Common myeloid progenitor, CD34-positive (primary cell): ENCODE measurements at regions not wholly inside any gene's neighbourhood (a gene's known extent, or its start where the extent isn't known, plus 50 kb on each side); places are given as distances from the start of the nearest gene placed in this dataset.
A peak's percentile ranks its signal among the peaks of the same experiment; 100 is the strongest.

Experiments used
- CTCF ChIA-PET: fragments of 350-600 bp; sonication (Branson Sonifier 250); formaldehyde crosslinking; loops from one replicate; lab custom pipeline; 2021; ENCODE audit warnings: antibody characterized with exemption; lab: Charles Lee
- POLR2A ChIA-PET: fragments of 350-600 bp; sonication (Branson Sonifier 250); formaldehyde crosslinking; loops from one replicate; lab custom pipeline; 2021; ENCODE audit warnings: antibody characterized with exemption; lab: Charles Lee
- DNase-seq, 3 donors: peaks; one replicate each; pipeline versions ENCODE4 v3.0.0 to v3.0.0-alpha.2; 2013
- H3K27ac ChIP-seq, 2 experiments: 1 replicate in 1 of 2; 2 replicates in 1 of 2; pipeline ENCODE4 v1.7.0; 2013; ENCODE audit warnings: inconsistent platforms in 2 of 2, low read length in 2 of 2, mild to moderate bottlenecking in 2 of 2, low read depth in 1 of 2, moderate library complexity in 1 of 2; ENCODE audit not compliant: severe bottlenecking in 2 of 2, insufficient read depth in 1 of 2, poor library complexity in 1 of 2
- H3K27me3 ChIP-seq, 5 experiments: replicated peaks in 2 of 5; 1 replicate in 3 of 5; 2 replicates in 2 of 5; pipeline versions ENCODE4 v1.6.1 to v1.7.0; 2013; ENCODE audit warnings: low read length in 4 of 5, mild to moderate bottlenecking in 2 of 5, moderate library complexity in 2 of 5, inconsistent platforms in 1 of 5; ENCODE audit not compliant: insufficient read depth in 5 of 5, control insufficient read depth in 4 of 5
- H3K36me3 ChIP-seq, 4 experiments: 1 replicate in 2 of 4; 2 replicates in 2 of 4; pipeline versions ENCODE4 v1.6.1 to v1.7.0; 2013; ENCODE audit warnings: low read length in 3 of 4, control low read depth in 1 of 4, mild to moderate bottlenecking in 1 of 4; ENCODE audit not compliant: control insufficient read depth in 4 of 4, insufficient read depth in 4 of 4
- H3K4me1 ChIP-seq, 4 experiments: 1 replicate in 3 of 4; 2 replicates in 1 of 4; pipeline versions ENCODE4 v1.6.1 to v1.7.1; 2013; ENCODE audit warnings: low read length in 3 of 4, mild to moderate bottlenecking in 3 of 4, control low read depth in 1 of 4, inconsistent platforms in 1 of 4, moderate library complexity in 1 of 4; ENCODE audit not compliant: control insufficient read depth in 4 of 4, insufficient read depth in 4 of 4; ENCODE audit errors: control extremely low read depth in 1 of 4
- H3K4me3 ChIP-seq, 7 experiments: 1 replicate in 4 of 7; 2 replicates in 3 of 7; pipeline versions ENCODE4 v1.5.1 to v1.7.0; 2013; ENCODE audit warnings: mild to moderate bottlenecking in 7 of 7, low read length in 6 of 7, moderate library complexity in 6 of 7, inconsistent platforms in 2 of 7, low read depth in 2 of 7, control low read depth in 1 of 7; ENCODE audit not compliant: insufficient read depth in 4 of 7, control insufficient read depth in 1 of 7; ENCODE audit errors: extremely low read depth in 1 of 7
- H3K9me3 ChIP-seq, 5 experiments: 1 replicate in 4 of 5; 2 replicates in 1 of 5; pipeline versions ENCODE4 v1.6.1 to v1.7.1; 2013; ENCODE audit warnings: low read length in 4 of 5, mild to moderate bottlenecking in 2 of 5, inconsistent platforms in 1 of 5, low read depth in 1 of 5, moderate library complexity in 1 of 5; ENCODE audit not compliant: control insufficient read depth in 4 of 5, insufficient read depth in 2 of 5; ENCODE audit errors: control extremely low read depth in 1 of 5
- WGBS: methylation state at CpG from one replicate; pipeline ENCODE4 v1.1.5; 2013; ENCODE audit not compliant: insufficient coverage; 5-methylcytosine and 5-hydroxymethylcytosine counted together

DNA sequence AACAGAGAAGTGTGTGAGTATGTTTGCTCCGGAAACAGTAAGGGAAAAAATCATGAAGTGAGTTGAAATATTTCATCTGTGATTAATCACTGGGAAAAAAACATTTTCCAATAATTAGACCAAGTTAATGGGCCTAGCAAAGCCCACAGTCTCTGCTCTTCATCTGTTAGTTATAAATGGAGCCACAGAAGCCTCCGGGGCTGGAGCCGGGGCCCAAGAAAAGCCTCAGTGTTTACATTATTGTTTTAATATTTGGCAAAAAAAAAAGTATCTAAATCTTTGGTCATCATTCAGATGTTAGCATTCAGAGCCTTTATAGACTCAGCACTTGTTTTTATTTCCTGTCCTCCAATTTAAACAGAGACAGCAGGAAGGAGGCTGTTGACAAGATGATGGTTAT, 115.0 kb downstream of the UBE2U start:
- Histone ChIP-seq H3K27me3 (no peaks in the 10 kb centered on the region), H3K27ac (no peak overlapping the region), H3K9me3 (no peaks in the 10 kb centered on the region), H3K4me3 (no peak overlapping the region), H3K4me1 (peaks cover 0 to 5% (median 3%) of the 10 kb centered on the region in 4 experiments), H3K36me3 (no peaks in the 10 kb centered on the region)
- CTCF ChIA-PET, result no interaction called here
- no CpG with 5 or more reads among the region's 3 CpGs for WGBS
- POLR2A ChIA-PET, result no interaction called here
- DNase-seq, result no peak

DNA sequence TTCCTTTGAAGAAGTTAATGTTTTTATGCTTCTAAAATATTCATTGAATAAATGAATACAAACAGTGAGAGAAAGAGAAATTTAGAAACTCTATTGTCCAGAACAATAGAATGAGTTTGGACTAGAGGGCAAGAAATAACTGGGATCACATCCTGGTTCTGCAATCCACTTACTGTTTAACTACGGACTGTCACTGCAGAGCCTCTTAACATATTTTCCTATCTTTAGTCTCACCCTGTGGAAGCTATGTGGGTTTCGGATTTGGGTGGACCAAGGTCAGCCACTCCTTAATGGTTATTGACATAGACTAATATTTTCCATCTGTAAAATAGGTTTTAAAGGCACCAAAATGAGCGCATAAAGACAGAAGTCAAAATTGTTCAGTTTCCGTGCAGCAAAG, 116.6 kb downstream of the UBE2U start:
- no peak overlapping the region for H3K4me3 ChIP-seq
- H3K9me3 ChIP-seq, result no peaks in the 10 kb centered on the region
- POLR2A ChIA-PET, result no interaction called here
- no peaks in the 10 kb centered on the region for H3K36me3 ChIP-seq
- no peaks in the 10 kb centered on the region for H3K27me3 ChIP-seq
- no peak for DNase-seq
- WGBS, result 100% methylated on average over 1 of the region's 4 CpGs
- no peak overlapping the region for H3K27ac ChIP-seq
- CTCF ChIA-PET, result no interaction called here
- peaks cover 0 to 5% (median 3%) of the 10 kb centered on the region in 4 experiments for H3K4me1 ChIP-seq

DNA sequence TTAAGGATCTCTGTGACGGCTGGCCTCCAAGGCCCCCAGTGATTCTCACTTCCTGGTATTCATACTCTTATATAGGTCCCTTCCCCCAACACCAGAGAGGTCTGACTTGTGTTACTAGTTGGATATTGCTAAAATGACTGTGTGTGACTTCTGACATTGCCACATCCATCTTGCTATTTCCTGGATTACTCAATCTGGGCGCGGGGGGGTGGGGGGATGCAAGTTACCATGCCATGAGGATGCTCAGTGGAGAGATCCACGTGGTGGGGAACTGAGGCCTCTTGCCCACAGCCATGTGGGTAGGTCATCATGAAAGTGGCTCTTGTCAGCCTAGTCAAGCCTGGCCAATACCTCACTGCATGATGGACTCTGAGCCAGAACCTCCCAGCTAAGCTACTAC, 117.0 kb downstream of the UBE2U start:
- POLR2A ChIA-PET, result no interaction called here
- no peaks in the 10 kb centered on the region for H3K36me3 ChIP-seq
- WGBS, result 31% methylated on average over 3 of the region's 4 CpGs
- H3K9me3 ChIP-seq, result no peaks in the 10 kb centered on the region
- no peaks in the 10 kb centered on the region for H3K27me3 ChIP-seq
- no peak overlapping the region for H3K27ac ChIP-seq
- CTCF ChIA-PET, result no interaction called here
- peak in 1 of 3 donors; percentile 9 for DNase-seq
- H3K4me1 ChIP-seq, result peaks cover 0 to 5% (median 3%) of the 10 kb centered on the region in 4 experiments
- no peak overlapping the region for H3K4me3 ChIP-seq

DNA sequence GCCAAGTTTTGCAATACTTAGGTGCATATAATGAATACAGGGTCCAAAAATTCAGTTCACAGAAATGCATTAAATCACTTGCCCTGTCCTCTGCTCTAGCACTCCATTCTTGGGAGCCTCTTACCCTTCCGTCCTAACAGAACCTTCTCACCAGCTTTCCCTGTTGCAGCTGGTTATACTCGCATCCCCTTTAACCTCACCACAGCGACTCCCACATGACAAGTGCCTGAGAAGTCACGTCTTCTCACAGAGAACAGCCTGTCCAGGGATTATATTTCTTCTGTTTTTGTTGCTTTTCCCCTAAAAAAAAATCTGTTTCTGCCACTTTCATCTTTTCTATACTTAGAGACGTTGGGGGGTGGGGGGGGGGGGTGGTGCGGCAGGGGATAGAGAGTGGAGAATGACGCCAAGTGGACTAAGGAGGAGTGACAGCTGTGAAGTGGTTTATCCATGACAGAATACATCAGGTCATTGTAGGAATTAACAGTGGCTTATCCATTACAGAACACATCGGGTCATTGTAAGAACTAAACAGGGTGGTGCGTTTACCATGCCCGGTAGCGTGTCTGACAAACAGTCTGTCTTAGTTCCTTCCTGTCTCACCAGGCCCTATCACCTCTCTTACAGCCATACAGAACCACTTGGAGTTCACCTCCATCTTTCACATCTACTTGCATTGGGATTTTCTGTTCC, 117.6 kb downstream of the UBE2U start:
- Histone ChIP-seq H3K4me3 (no peak overlapping the region), H3K27me3 (no peaks in the 10 kb centered on the region), H3K4me1 (peaks cover 0 to 4% (median under 1%) of the 10 kb centered on the region in 4 experiments), H3K27ac (no peak overlapping the region), H3K9me3 (no peaks in the 10 kb centered on the region), H3K36me3 (no peaks in the 10 kb centered on the region)
- no peak for DNase-seq
- ChIA-PET CTCF (no interaction called here), POLR2A (no interaction called here)
- WGBS, result 100% methylated on average over 6 of the region's 11 CpGs

DNA sequence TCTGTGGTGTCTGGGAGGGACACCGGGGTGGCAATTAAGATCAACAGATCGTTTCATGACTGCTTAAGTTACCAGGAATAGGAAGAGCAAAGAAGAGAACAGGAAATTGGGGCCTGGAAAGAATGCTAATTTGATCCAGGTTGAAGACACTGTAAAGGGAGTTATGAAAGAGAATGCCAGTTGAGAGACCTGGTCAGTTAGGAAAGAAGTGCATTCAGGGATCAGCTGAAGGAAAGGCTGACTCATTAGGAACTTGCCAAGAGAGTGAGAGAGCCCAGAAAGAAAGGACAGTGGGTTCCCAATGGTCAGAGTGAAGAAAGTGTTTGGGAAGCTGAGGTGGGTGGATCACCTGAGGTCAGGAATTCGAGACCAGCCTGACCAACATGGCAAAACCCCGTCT, 119.6 kb downstream of the UBE2U start:
- no peak for DNase-seq
- CTCF ChIA-PET, result no interaction called here
- Histone ChIP-seq H3K36me3 (no peaks in the 10 kb centered on the region), H3K4me3 (no peak overlapping the region), H3K27me3 (no peaks in the 10 kb centered on the region), H3K9me3 (no peaks in the 10 kb centered on the region), H3K4me1 (peaks cover 0 to 4% (median 0%) of the 10 kb centered on the region in 4 experiments), H3K27ac (no peak overlapping the region)
- POLR2A ChIA-PET, result no interaction called here
- WGBS, result 86% methylated on average over 4 of the region's 4 CpGs

GRCh38 chr1:64323882-64324281, 120.5 kb downstream of the UBE2U start:
- Histone ChIP-seq H3K27ac (no peak overlapping the region), H3K27me3 (no peaks in the 10 kb centered on the region), H3K36me3 (no peaks in the 10 kb centered on the region), H3K4me3 (no peak overlapping the region), H3K4me1 (peaks cover 0 to 4% (median 0%) of the 10 kb centered on the region in 4 experiments), H3K9me3 (no peaks in the 10 kb centered on the region)
- CTCF ChIA-PET, result no interaction called here
- POLR2A ChIA-PET, result no interaction called here
- DNase-seq, result peak in 1 of 3 donors; percentile 6
- WGBS, result 71% methylated on average over 2 of the region's 4 CpGs

- no peak overlapping the region for H3K4me3 ChIP-seq
- H3K9me3 ChIP-seq, result no peaks in the 10 kb centered on the region
- no peaks in the 10 kb centered on the region for H3K27me3 ChIP-seq
- CTCF ChIA-PET, result no interaction called here
- H3K4me1 ChIP-seq, result no peaks in the 10 kb centered on the region
- POLR2A ChIA-PET, result no interaction called here
- no peaks in the 10 kb centered on the region for H3K36me3 ChIP-seq
- no peak overlapping the region for H3K27ac ChIP-seq
- DNase-seq, result no peak
- WGBS, result 100% methylated on average over 3 of the region's 5 CpGs
Observed at GRCh38 chr1:64325856-64326255, 122.4 kb downstream of the UBE2U start.
